GM12878 (cell line): ENCODE measurements at regions not wholly inside any gene's neighbourhood (a gene's known extent, or its start where the extent isn't known, plus 50 kb on each side); places are given as distances from the start of the nearest gene placed in this dataset.

Experiments
- ATAC-seq: fragments of 200-7000 bp; cut with Tn5 transposase; 3 replicates; pipeline ENCODE4 v1.9.1; 2020; ENCODE audit warnings: mild to moderate bottlenecking, moderate library complexity
- BruUV-seq: library from RNA; stranded (reverse); fragments of 400-500 nt; replicated peaks from 2 replicates; lab custom pipeline; 2021; lab: Mats Ljungman, UMichigan
- CTCF ChIA-PET: fragments of 300-600 bp; sonication (Branson Sonifier 250); formaldehyde crosslinking; extraction: SDS; loops from one replicate; lab custom pipeline; 2021; ENCODE audit warnings: inconsistent platforms; lab: Yijun Ruan, JAX
- POLR2A ChIA-PET: fragments of 350-600 bp; formaldehyde crosslinking; extraction: SDS; loops from one replicate; lab custom pipeline; 2021; ENCODE audit warnings: inconsistent platforms; lab: Charles Lee
- RAD21 ChIA-PET: fragments of 300-600 bp; sonication (Branson Sonifier 250); formaldehyde crosslinking; loops from one replicate; lab custom pipeline; 2023; ENCODE audit warnings: antibody characterized with exemption; ENCODE audit not compliant: unreplicated experiment; lab: Charles Lee
- SMC1A ChIA-PET: fragments of 300-600 bp; sonication (Branson Sonifier 250); formaldehyde crosslinking; loops from one replicate; lab custom pipeline; 2023; ENCODE audit not compliant: unreplicated experiment, uncharacterized antibody; lab: Charles Lee
- DNase-seq: peaks from one replicate; pipeline ENCODE4 v3.0.0-alpha.2; 2011; ENCODE audit warnings: low read depth, low spot score
- FAIRE-seq: peaks from 3 replicates; lab custom pipeline; 2011; peaks lifted over from hg19 to GRCh38; lab: Jason Lieb, UNC
- H2AFZ ChIP-seq: 2 replicates; pipeline ENCODE4 v1.6.0; 2011; ENCODE audit warnings: low read depth, low read length, control low read depth; ENCODE audit not compliant: control insufficient read depth
- H3K27ac ChIP-seq: 2 replicates; pipeline ENCODE4 v1.5.1; 2011; ENCODE audit warnings: control low read depth; ENCODE audit not compliant: control insufficient read depth, insufficient read depth
- H3K27me3 ChIP-seq, 2 experiments: replicated peaks in 1 of 2; 2 replicates each; pipeline versions ENCODE4 v1.6.0 to v1.6.1; 2011; ENCODE audit warnings: low read length in 1 of 2; ENCODE audit not compliant: control insufficient read depth in 2 of 2, insufficient read depth in 2 of 2
- H3K36me3 ChIP-seq, 2 experiments: 2 replicates each; pipeline ENCODE4 v1.5.1; 2011; ENCODE audit warnings: low read length in 1 of 2; ENCODE audit not compliant: control insufficient read depth in 2 of 2, insufficient read depth in 2 of 2
- H3K4me1 ChIP-seq: 2 replicates; pipeline ENCODE4 v1.6.1; 2011; ENCODE audit warnings: mild to moderate bottlenecking, low read length, moderate library complexity, mixed read lengths; ENCODE audit not compliant: control insufficient read depth, insufficient read depth
- H3K4me2 ChIP-seq: 2 replicates; pipeline ENCODE4 v1.6.0; 2011; ENCODE audit warnings: control low read depth; ENCODE audit not compliant: control insufficient read depth, insufficient read depth
- H3K4me3 ChIP-seq: fragments of 200-600 bp; sonication (generic); 2 replicates; pipeline ENCODE4 v1.5.1; 2016
- H3K79me2 ChIP-seq: 2 replicates; pipeline ENCODE4 v1.6.0; 2011; ENCODE audit warnings: low read length; ENCODE audit not compliant: control insufficient read depth, insufficient read depth
- H3K9ac ChIP-seq: 2 replicates; pipeline ENCODE4 v1.8.0; 2011; ENCODE audit warnings: low read length, control low read depth, mixed read lengths; ENCODE audit not compliant: control insufficient read depth, insufficient read depth
- H3K9me3 ChIP-seq: replicated peaks from 3 replicates; pipeline ENCODE4 v1.5.1; 2011; ENCODE audit warnings: mild to moderate bottlenecking, low read length; ENCODE audit not compliant: control insufficient read depth, insufficient read depth
- H4K20me1 ChIP-seq: 2 replicates; pipeline ENCODE4 v1.6.0; 2011; ENCODE audit not compliant: control insufficient read depth, insufficient read depth
- BACH1 ChIP-seq: fragments of 450-650 bp; IDR thresholded peaks from 2 replicates; pipeline ENCODE4 v1.6.1; 2017; ENCODE audit warnings: mild to moderate bottlenecking, borderline replicate concordance
- ELK1 ChIP-seq: IDR thresholded peaks from 2 replicates; pipeline ENCODE4 v1.6.1; 2012; ENCODE audit warnings: low read depth, low read length, improper control_type of control experiment
- EP300 ChIP-seq, 2 experiments: fragments of 150-350 bp in 1 of 2; IDR thresholded peaks; 2 replicates each; pipeline ENCODE4 v1.6.1; 2011 to 2012; ENCODE audit warnings: low read depth in 2 of 2, low read length in 2 of 2, borderline replicate concordance in 1 of 2, improper control_type of control experiment in 1 of 2, inconsistent platforms in 1 of 2; ENCODE audit not compliant: control insufficient read depth in 1 of 2
- FOXM1 ChIP-seq: IDR thresholded peaks from 2 replicates; pipeline ENCODE4 v1.6.1; 2012; ENCODE audit warnings: low read depth, mild to moderate bottlenecking, inconsistent platforms, low read length, moderate library complexity
- HDAC2 ChIP-seq: fragments of 200-600 bp; sonication (generic); IDR thresholded peaks from 2 replicates; pipeline ENCODE4 v1.6.1; 2017
- HDGF ChIP-seq: fragments of 450-650 bp; IDR thresholded peaks from 2 replicates; pipeline ENCODE4 v1.6.1; 2016; ENCODE audit warnings: antibody characterized with exemption
- MEF2A ChIP-seq: IDR thresholded peaks from 2 replicates; pipeline ENCODE4 v1.6.1; 2011; ENCODE audit warnings: low read depth, mild to moderate bottlenecking, low read length, moderate library complexity; ENCODE audit not compliant: insufficient read depth
- MLLT1 ChIP-seq: fragments of 450-650 bp; IDR thresholded peaks from 2 replicates; pipeline ENCODE4 v1.6.1; 2016; ENCODE audit warnings: mild to moderate bottlenecking
- NFYA ChIP-seq: IDR thresholded peaks from 2 replicates; pipeline ENCODE4 v1.6.1; 2011; ENCODE audit warnings: low read depth, mild to moderate bottlenecking, low read length, improper control_type of control experiment, borderline replicate concordance
- NR2C2 ChIP-seq: IDR thresholded peaks from 2 replicates; pipeline ENCODE4 v1.6.1; 2011; ENCODE audit warnings: borderline replicate concordance, low read depth; ENCODE audit not compliant: control insufficient read depth, insufficient read length
- POU2F2 ChIP-seq: IDR thresholded peaks from 3 replicates; pipeline ENCODE4 v1.6.1; 2011; ENCODE audit warnings: low read depth, mild to moderate bottlenecking, low read length, borderline replicate concordance
- RAD21 ChIP-seq: IDR thresholded peaks from 2 replicates; pipeline ENCODE4 v1.6.1; 2011; ENCODE audit warnings: mild to moderate bottlenecking, low read depth, low read length, moderate library complexity; ENCODE audit not compliant: insufficient read depth
- SMARCA5 ChIP-seq: fragments of 450-650 bp; IDR thresholded peaks from 2 replicates; pipeline ENCODE4 v1.6.1; 2017; ENCODE audit warnings: mild to moderate bottlenecking
- SMC3 ChIP-seq: IDR thresholded peaks from 2 replicates; pipeline ENCODE4 v1.6.1; 2011; ENCODE audit warnings: low read length, improper control_type of control experiment, borderline replicate concordance
- SPI1 ChIP-seq: IDR thresholded peaks from 2 replicates; pipeline ENCODE4 v1.6.1; 2011; ENCODE audit warnings: low read depth, mild to moderate bottlenecking, low read length, moderate library complexity, borderline replicate concordance; ENCODE audit not compliant: insufficient read depth
- TAF1 ChIP-seq: IDR thresholded peaks from 2 replicates; pipeline ENCODE4 v1.6.1; 2011; ENCODE audit warnings: mild to moderate bottlenecking, low read depth, low read length, borderline replicate concordance
- ZBTB4 ChIP-seq: fragments of 450-650 bp; formaldehyde crosslinking; IDR thresholded peaks from 2 replicates; pipeline ENCODE4 v1.4.0; 2022; ENCODE audit warnings: mild to moderate bottlenecking, moderate library complexity
- ZNF207 ChIP-seq: fragments of 450-650 bp; IDR thresholded peaks from 2 replicates; pipeline ENCODE4 v1.6.1; 2014; ENCODE audit warnings: antibody characterized with exemption, mild to moderate bottlenecking, borderline replicate concordance
- WGBS: methylation state at CpG from one replicate; pipeline ENCODE4 v1.1.6; 2016; ENCODE audit warnings: low lambda C conversion rate; ENCODE audit not compliant: insufficient replicate concordance, insufficient coverage; ENCODE audit errors: missing lambda C conversion rate; 5-methylcytosine and 5-hydroxymethylcytosine counted together
- in situ Hi-C: fragments of 300-500 bp; cut with MboI; formaldehyde crosslinking; loops from 9 replicates; pipeline ENCODE4 v1.14.3; 2018; ENCODE audit warnings: mixed read lengths
- intact Hi-C: fragments of 100-400 bp; cut with micrococcal nuclease; formaldehyde crosslinking; loops from one replicate; pipeline ENCODE4 v1.14.2; 2022; ENCODE audit not compliant: unreplicated experiment

GRCh38 chr1:239587574-239588369 is 201.4 kb downstream of the CHRM3 start:
- no peaks in the 10 kb centered on the region for H3K4me1 ChIP-seq
- no peaks in the 10 kb centered on the region for H3K9me3 ChIP-seq
- ChIA-PET SMC1A (no interaction called here), RAD21 (no interaction called here), CTCF (no interaction called here), POLR2A (no interaction called here)
- H3K4me2 ChIP-seq: no peak overlapping the region
- BruUV-seq: no TSS peak
- no peaks in the 10 kb centered on the region for H3K27me3 ChIP-seq
- FAIRE-seq (no peak), ATAC-seq (no peak), DNase-seq (no peak)
- H3K9ac ChIP-seq: no peak overlapping the region
- WGBS: 11% methylated on average over 6 of the region's 6 CpGs
- in situ Hi-C loops: no loop called here
- no peaks in the 10 kb centered on the region for H3K79me2 ChIP-seq
- intact Hi-C loops: no loop called here
- H3K27ac ChIP-seq: no peak overlapping the region
- H3K36me3 ChIP-seq: no peaks in the 10 kb centered on the region
- H4K20me1 ChIP-seq: no peaks in the 10 kb centered on the region
- TF ChIP-seq TAF1 (no peak), SMC3 (no peak), ELK1 (no peak), BACH1 (no peak), ZNF207 (no peak), SPI1 (no peak), POU2F2 (no peak), RAD21 (no peak), ZBTB4 (CRISPR knock-in tag) (no peak), NFYA (no peak), HDGF (no peak), NR2C2 (no peak), EP300 (IDR thresholded peaks at IDR 0.05; ENCODE audit: borderline replicate concordance in 1 of 2, control insufficient read depth in 1 of 2, low read depth in 2 of 2, low read length in 2 of 2) (no peak), MLLT1 (no peak), HDAC2 (no peak), MEF2A (no peak), SMARCA5 (no peak), FOXM1 (no peak)
- no peak overlapping the region for H3K4me3 ChIP-seq
- H2AFZ ChIP-seq: no peak overlapping the region
